Liver (tissue), 8 donors: ENCODE measurements at regions not wholly inside any gene's neighbourhood (a gene's known extent, or its start where the extent isn't known, plus 50 kb on each side); places are given as distances from the start of the nearest gene placed in this dataset.

ENCODE experiments used
- DNase-seq: peaks from one replicate; pipeline ENCODE4 v3.0.0-alpha.2; 2017; ENCODE audit warnings: low spot score
- H3K27ac ChIP-seq, 2 donors: one replicate each; pipeline ENCODE4 v1.7.0; 2013; ENCODE audit warnings: inconsistent platforms in 2 of 2, low read length in 2 of 2, control low read depth in 1 of 2, low read depth in 1 of 2, mild to moderate bottlenecking in 1 of 2
- H3K27me3 ChIP-seq, 4 donors: one replicate each; pipeline versions ENCODE4 v1.6.1 to v1.7.0; 2013; ENCODE audit warnings: low read length in 3 of 4, inconsistent platforms in 1 of 4, mild to moderate bottlenecking in 1 of 4, moderate library complexity in 1 of 4; ENCODE audit not compliant: control insufficient read depth in 4 of 4, insufficient read depth in 4 of 4
- H3K36me3 ChIP-seq, 4 donors: one replicate each; pipeline versions ENCODE4 v1.6.1 to v1.7.0; 2013; ENCODE audit warnings: low read length in 3 of 4, mild to moderate bottlenecking in 3 of 4, low read depth in 1 of 4, moderate library complexity in 1 of 4; ENCODE audit not compliant: control insufficient read depth in 4 of 4, insufficient read depth in 3 of 4
- H3K4me1 ChIP-seq, 4 donors: one replicate each; pipeline versions ENCODE4 v1.6.1 to v1.7.0; 2013; ENCODE audit warnings: low read length in 3 of 4, mild to moderate bottlenecking in 3 of 4, moderate library complexity in 1 of 4; ENCODE audit not compliant: control insufficient read depth in 4 of 4, insufficient read depth in 4 of 4
- H3K4me3 ChIP-seq, 3 donors: one replicate each; pipeline versions ENCODE4 v1.6.1 to v1.7.0; 2013; ENCODE audit warnings: low read length in 3 of 3, control low read depth in 1 of 3, low read depth in 1 of 3, mild to moderate bottlenecking in 1 of 3
- H3K9ac ChIP-seq, 2 donors: one replicate each; pipeline ENCODE4 v1.7.0; 2013; ENCODE audit warnings: low read length in 2 of 2, mild to moderate bottlenecking in 2 of 2, moderate library complexity in 2 of 2, control low read depth in 1 of 2, low read depth in 1 of 2
- H3K9me3 ChIP-seq, 4 donors: one replicate each; pipeline versions ENCODE4 v1.6.1 to v1.7.0; 2013; ENCODE audit warnings: low read length in 3 of 4; ENCODE audit not compliant: control insufficient read depth in 4 of 4
- EGR1 ChIP-seq, 2 donors: IDR thresholded peaks; 2 replicates each; pipeline ENCODE4 v1.6.1; 2016 to 2018; ENCODE audit warnings: antibody characterized with exemption in 2 of 2, low read depth in 2 of 2
- FOXA1 ChIP-seq: IDR thresholded peaks from 2 replicates; pipeline ENCODE4 v1.6.1; 2016; ENCODE audit warnings: antibody characterized with exemption
- FOXA2 ChIP-seq: IDR thresholded peaks from 2 replicates; pipeline ENCODE4 v1.6.1; 2016; ENCODE audit warnings: antibody characterized with exemption
- GABPA ChIP-seq, 2 donors: IDR thresholded peaks in 1 of 2; conservative IDR thresholded peaks in 1 of 2; 2 replicates each; pipeline ENCODE4 v1.6.1; 2016; ENCODE audit warnings: antibody characterized with exemption in 2 of 2, mild to moderate bottlenecking in 1 of 2, moderate library complexity in 1 of 2
- HNF4A ChIP-seq, 2 donors: conservative IDR thresholded peaks; 2 replicates each; pipeline ENCODE4 v1.6.1; 2016; ENCODE audit warnings: antibody characterized with exemption in 2 of 2, mild to moderate bottlenecking in 2 of 2
- HNF4G ChIP-seq: IDR thresholded peaks from 2 replicates; pipeline ENCODE4 v1.6.1; 2016; ENCODE audit warnings: antibody characterized with exemption
- JUND ChIP-seq, 2 donors: IDR thresholded peaks; 2 replicates each; pipeline ENCODE4 v1.6.1; 2016; ENCODE audit warnings: antibody characterized with exemption in 2 of 2
- RAD21 ChIP-seq, 2 donors: IDR thresholded peaks; 2 replicates each; pipeline ENCODE4 v1.6.1; 2016; ENCODE audit warnings: antibody characterized with exemption in 2 of 2, mild to moderate bottlenecking in 2 of 2
- RXRA ChIP-seq, 2 donors: IDR thresholded peaks; 2 replicates each; pipeline ENCODE4 v1.6.1; 2017 to 2018; ENCODE audit warnings: antibody characterized with exemption in 2 of 2, mild to moderate bottlenecking in 1 of 2
- SP1 ChIP-seq: IDR thresholded peaks from 2 replicates; pipeline ENCODE4 v1.6.1; 2018; ENCODE audit warnings: antibody characterized with exemption, mild to moderate bottlenecking
- TAF1 ChIP-seq: conservative IDR thresholded peaks from 2 replicates; pipeline ENCODE4 v1.6.1; 2016; ENCODE audit warnings: antibody characterized with exemption, mild to moderate bottlenecking
- YY1 ChIP-seq: IDR thresholded peaks from 2 replicates; pipeline ENCODE4 v1.6.1; 2016; ENCODE audit warnings: antibody characterized with exemption, mild to moderate bottlenecking
- WGBS: extraction: QIAGEN DNeasy Blood & Tissue Kit; methylation state at CpG from one replicate; pipeline ENCODE4 v1.1.7; 2013; 5-methylcytosine and 5-hydroxymethylcytosine counted together
- TF ChIP-seq, protein P1 (sequence below): IDR thresholded peaks from 2 replicates; pipeline ENCODE4 v1.6.1; 2016; ENCODE audit warnings: antibody characterized with exemption
- TF ChIP-seq, protein P2 (sequence below): IDR thresholded peaks from 2 replicates; pipeline ENCODE4 v1.6.1; 2016; ENCODE audit warnings: antibody characterized with exemption
- TF ChIP-seq, protein P3 (sequence below): IDR thresholded peaks from 2 replicates; pipeline ENCODE4 v1.6.1; 2016; ENCODE audit warnings: antibody characterized with exemption
- TF ChIP-seq, protein P4 (sequence below): fragments of 150-350 bp; IDR thresholded peaks from 2 replicates; pipeline ENCODE4 v1.5.1; 2017; ENCODE audit warnings: improper control_type of control experiment, low read depth, low read length; ENCODE audit not compliant: missing input control
- TF ChIP-seq, protein P5 (sequence below): IDR thresholded peaks from 2 replicates; pipeline ENCODE4 v1.6.1; 2016; ENCODE audit warnings: antibody characterized with exemption, mild to moderate bottlenecking
- donor health status: healthy.
- donor health status: healthy.
- donor health status: healthy.
- donor health status: healthy.
- donor health status: healthy.

DNA sequence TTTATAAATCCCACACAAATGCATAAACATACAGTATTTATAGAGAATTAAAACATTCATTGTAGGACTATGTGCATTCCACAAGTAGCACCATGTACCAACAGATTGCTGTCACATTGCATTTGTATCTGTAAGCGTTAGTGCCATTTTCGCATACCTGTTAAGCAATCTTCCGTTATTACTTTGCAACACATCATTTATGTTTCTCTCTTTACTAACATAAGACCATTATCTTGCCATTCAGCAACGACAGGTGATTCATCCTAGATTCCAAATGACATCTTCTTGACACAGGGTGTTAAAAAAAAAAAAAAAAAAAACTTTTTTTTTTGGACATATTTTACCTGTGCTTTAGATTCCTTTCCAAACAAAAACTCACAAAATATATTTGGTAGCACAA, 511.8 kb downstream of the ELAVL2 start:
- TF ChIP-seq FOXA1, result no peak
- TF ChIP-seq GABPA (IDR thresholded peaks at IDR 0.05 in 1 of 2, conservative IDR thresholded peaks at IDR 0.05 in 1 of 2), result no peak
- no peak for TF ChIP-seq EGR1 (IDR thresholded peaks at IDR 0.05; ENCODE audit: low read depth in 2 of 2)
- no peak for TF ChIP-seq HNF4G
- no peak for TF ChIP-seq YY1
- no peak for TF ChIP-seq JUND (IDR thresholded peaks at IDR 0.05)
- TF ChIP-seq, protein P1, sequence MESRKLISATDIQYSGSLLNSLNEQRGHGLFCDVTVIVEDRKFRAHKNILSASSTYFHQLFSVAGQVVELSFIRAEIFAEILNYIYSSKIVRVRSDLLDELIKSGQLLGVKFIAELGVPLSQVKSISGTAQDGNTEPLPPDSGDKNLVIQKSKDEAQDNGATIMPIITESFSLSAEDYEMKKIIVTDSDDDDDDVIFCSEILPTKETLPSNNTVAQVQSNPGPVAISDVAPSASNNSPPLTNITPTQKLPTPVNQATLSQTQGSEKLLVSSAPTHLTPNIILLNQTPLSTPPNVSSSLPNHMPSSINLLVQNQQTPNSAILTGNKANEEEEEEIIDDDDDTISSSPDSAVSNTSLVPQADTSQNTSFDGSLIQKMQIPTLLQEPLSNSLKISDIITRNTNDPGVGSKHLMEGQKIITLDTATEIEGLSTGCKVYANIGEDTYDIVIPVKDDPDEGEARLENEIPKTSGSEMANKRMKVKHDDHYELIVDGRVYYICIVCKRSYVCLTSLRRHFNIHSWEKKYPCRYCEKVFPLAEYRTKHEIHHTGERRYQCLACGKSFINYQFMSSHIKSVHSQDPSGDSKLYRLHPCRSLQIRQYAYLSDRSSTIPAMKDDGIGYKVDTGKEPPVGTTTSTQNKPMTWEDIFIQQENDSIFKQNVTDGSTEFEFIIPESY, result no peak
- no peak for TF ChIP-seq TAF1
- no peak for TF ChIP-seq RXRA (IDR thresholded peaks at IDR 0.05)
- TF ChIP-seq RAD21 (IDR thresholded peaks at IDR 0.05), result no peak
- TF ChIP-seq SP1, result no peak
- TF ChIP-seq FOXA2, result no peak
- TF ChIP-seq, protein P2, sequence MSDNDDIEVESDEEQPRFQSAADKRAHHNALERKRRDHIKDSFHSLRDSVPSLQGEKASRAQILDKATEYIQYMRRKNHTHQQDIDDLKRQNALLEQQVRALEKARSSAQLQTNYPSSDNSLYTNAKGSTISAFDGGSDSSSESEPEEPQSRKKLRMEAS, result no peak
- H3K4me3 ChIP-seq, result no peak overlapping the region
- no peaks in the 10 kb centered on the region for H3K9me3 ChIP-seq
- no peak overlapping the region for H3K9ac ChIP-seq
- no peak overlapping the region for H3K27ac ChIP-seq
- no peaks in the 10 kb centered on the region for H3K36me3 ChIP-seq
- no peak for DNase-seq
- H3K27me3 ChIP-seq, result no peaks in the 10 kb centered on the region
- peaks cover 0 to 5% (median 5%) of the 10 kb centered on the region in 4 donors for H3K4me1 ChIP-seq
- 93% methylated on average over 4 of the region's 4 CpGs for WGBS

DNA sequence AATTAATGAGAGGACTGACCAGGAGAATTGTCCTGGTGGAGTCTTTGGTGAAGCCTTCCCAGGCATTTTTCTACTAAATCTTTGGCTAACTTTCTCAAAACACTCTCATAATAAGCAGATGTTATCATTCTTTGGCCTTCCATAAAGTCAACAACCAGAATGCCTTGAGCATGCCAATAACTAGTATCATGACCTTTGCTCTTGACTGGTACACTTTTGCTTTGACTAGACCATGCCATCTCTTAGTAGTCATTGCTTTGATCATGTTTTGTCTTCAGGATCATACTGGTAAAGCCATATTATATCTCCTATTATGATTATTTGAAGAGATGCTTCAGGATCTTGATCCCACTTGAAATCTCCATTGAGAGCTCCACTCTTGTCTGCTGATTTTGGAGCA, 506.9 kb downstream of the ELAVL2 start:
- peaks cover 0 to 28% (median 15%) of the 10 kb centered on the region in 4 donors for H3K4me1 ChIP-seq
- no peak overlapping the region for H3K9ac ChIP-seq
- no peaks in the 10 kb centered on the region for H3K27me3 ChIP-seq
- H3K36me3 ChIP-seq, result no peaks in the 10 kb centered on the region
- H3K27ac ChIP-seq, result no peak overlapping the region
- peak; percentile 35 to 38 for TF ChIP-seq HNF4A (conservative IDR thresholded peaks at IDR 0.05)
- TF ChIP-seq, protein P1, result no peak
- H3K4me3 ChIP-seq, result no peak overlapping the region
- DNase-seq, result no peak
- no peaks in the 10 kb centered on the region for H3K9me3 ChIP-seq

DNA sequence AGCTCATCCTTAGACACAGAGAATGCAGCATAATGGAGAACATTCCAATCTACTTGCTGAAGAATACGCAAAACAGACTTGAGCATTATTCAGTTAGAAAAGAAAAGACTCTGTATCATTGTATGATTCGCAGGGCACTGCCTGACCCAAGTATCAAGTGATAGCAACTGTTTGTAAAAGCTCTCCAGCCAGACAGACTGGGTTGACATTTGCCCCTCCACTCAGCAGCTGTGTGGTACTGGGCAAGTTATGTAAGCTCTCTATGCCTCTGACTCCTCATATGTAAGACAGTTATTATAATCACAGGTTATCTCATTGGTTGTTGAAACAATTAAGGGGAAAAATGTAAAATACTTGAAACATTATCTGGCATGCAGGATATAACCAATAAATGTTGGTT, 505.0 kb downstream of the ELAVL2 start:
- Histone ChIP-seq H3K27ac (no peak overlapping the region), H3K27me3 (no peaks in the 10 kb centered on the region), H3K4me3 (no peak overlapping the region), H3K4me1 (peaks cover 0 to 31% (median 15%) of the 10 kb centered on the region in 4 donors), H3K9me3 (no peaks in the 10 kb centered on the region), H3K36me3 (no peaks in the 10 kb centered on the region), H3K9ac (no peak overlapping the region)
- DNase-seq, result no peak
- 46% methylated on average over 2 of the region's 2 CpGs for WGBS
- TF ChIP-seq GABPA (IDR thresholded peaks at IDR 0.05 in 1 of 2, conservative IDR thresholded peaks at IDR 0.05 in 1 of 2) (no peak), TAF1 (no peak), FOXA2 (peak; percentile 17), SP1 (peak; percentile 25), HNF4A (conservative IDR thresholded peaks at IDR 0.05) (peak; percentile 64 to 69)
- TF ChIP-seq, protein P3, sequence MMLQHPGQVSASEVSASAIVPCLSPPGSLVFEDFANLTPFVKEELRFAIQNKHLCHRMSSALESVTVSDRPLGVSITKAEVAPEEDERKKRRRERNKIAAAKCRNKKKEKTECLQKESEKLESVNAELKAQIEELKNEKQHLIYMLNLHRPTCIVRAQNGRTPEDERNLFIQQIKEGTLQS, result no peak
- TF ChIP-seq, protein P4, sequence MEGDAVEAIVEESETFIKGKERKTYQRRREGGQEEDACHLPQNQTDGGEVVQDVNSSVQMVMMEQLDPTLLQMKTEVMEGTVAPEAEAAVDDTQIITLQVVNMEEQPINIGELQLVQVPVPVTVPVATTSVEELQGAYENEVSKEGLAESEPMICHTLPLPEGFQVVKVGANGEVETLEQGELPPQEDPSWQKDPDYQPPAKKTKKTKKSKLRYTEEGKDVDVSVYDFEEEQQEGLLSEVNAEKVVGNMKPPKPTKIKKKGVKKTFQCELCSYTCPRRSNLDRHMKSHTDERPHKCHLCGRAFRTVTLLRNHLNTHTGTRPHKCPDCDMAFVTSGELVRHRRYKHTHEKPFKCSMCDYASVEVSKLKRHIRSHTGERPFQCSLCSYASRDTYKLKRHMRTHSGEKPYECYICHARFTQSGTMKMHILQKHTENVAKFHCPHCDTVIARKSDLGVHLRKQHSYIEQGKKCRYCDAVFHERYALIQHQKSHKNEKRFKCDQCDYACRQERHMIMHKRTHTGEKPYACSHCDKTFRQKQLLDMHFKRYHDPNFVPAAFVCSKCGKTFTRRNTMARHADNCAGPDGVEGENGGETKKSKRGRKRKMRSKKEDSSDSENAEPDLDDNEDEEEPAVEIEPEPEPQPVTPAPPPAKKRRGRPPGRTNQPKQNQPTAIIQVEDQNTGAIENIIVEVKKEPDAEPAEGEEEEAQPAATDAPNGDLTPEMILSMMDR, result no peak
- TF ChIP-seq, protein P1, result no peak
- TF ChIP-seq, protein P5, sequence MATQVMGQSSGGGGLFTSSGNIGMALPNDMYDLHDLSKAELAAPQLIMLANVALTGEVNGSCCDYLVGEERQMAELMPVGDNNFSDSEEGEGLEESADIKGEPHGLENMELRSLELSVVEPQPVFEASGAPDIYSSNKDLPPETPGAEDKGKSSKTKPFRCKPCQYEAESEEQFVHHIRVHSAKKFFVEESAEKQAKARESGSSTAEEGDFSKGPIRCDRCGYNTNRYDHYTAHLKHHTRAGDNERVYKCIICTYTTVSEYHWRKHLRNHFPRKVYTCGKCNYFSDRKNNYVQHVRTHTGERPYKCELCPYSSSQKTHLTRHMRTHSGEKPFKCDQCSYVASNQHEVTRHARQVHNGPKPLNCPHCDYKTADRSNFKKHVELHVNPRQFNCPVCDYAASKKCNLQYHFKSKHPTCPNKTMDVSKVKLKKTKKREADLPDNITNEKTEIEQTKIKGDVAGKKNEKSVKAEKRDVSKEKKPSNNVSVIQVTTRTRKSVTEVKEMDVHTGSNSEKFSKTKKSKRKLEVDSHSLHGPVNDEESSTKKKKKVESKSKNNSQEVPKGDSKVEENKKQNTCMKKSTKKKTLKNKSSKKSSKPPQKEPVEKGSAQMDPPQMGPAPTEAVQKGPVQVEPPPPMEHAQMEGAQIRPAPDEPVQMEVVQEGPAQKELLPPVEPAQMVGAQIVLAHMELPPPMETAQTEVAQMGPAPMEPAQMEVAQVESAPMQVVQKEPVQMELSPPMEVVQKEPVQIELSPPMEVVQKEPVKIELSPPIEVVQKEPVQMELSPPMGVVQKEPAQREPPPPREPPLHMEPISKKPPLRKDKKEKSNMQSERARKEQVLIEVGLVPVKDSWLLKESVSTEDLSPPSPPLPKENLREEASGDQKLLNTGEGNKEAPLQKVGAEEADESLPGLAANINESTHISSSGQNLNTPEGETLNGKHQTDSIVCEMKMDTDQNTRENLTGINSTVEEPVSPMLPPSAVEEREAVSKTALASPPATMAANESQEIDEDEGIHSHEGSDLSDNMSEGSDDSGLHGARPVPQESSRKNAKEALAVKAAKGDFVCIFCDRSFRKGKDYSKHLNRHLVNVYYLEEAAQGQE, result no peak
